ENCODE measurements at regions not wholly inside any gene's neighbourhood (a gene's known extent, or its start where the extent isn't known, plus 50 kb on each side); places are given as distances from the start of the nearest gene placed in this dataset.

DNA sequence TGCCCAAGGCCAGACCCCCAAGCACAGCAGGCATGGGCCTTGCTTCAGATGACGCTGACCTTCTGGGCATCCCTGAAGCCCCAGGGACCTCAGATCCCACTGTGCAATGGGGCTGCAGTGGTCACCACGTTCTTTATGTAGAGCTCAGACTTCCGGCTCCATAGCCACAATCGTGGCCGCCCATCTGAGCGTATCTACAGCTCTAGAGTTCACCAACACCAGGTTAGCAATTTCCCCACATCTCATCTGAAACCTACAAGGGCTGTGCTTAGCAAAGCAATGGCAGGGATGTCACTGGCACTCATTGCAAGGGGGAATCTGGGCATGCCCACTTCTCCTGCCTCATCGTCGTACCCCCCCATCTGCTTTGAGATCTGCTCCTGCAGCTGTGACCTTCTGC lies 384.4 kb upstream of the TSHZ3 start:
- intact Hi-C loops (cut with DNase I): no loop called here
- Histone ChIP-seq H3K27ac (ENCODE audit: low read depth in 2 of 2, low read length in 2 of 2) (no peak overlapping the region), H3K4me3 (ENCODE audit: low read length in 3 of 3) (no peak overlapping the region), H3K36me3 (ENCODE audit: control insufficient read depth in 2 of 3, insufficient read depth in 3 of 3, low read length in 3 of 3) (no peaks in the 10 kb centered on the region), H3K9me3 (ENCODE audit: control insufficient read depth in 2 of 3, insufficient read depth in 1 of 3, low read length in 3 of 3) (no peaks in the 10 kb centered on the region), H3K27me3 (ENCODE audit: control insufficient read depth, insufficient read depth, low read length) (no peaks in the 10 kb centered on the region), H3K4me1 (ENCODE audit: control insufficient read depth in 2 of 3, insufficient read depth in 2 of 3, low read depth in 1 of 3, low read length in 3 of 3) (no peaks in the 10 kb centered on the region), H3K9ac (ENCODE audit: low read length in 3 of 3) (no peak overlapping the region)
- no peak for DNase-seq
- FAIRE-seq: no peak
- TF ChIP-seq, protein P1, sequence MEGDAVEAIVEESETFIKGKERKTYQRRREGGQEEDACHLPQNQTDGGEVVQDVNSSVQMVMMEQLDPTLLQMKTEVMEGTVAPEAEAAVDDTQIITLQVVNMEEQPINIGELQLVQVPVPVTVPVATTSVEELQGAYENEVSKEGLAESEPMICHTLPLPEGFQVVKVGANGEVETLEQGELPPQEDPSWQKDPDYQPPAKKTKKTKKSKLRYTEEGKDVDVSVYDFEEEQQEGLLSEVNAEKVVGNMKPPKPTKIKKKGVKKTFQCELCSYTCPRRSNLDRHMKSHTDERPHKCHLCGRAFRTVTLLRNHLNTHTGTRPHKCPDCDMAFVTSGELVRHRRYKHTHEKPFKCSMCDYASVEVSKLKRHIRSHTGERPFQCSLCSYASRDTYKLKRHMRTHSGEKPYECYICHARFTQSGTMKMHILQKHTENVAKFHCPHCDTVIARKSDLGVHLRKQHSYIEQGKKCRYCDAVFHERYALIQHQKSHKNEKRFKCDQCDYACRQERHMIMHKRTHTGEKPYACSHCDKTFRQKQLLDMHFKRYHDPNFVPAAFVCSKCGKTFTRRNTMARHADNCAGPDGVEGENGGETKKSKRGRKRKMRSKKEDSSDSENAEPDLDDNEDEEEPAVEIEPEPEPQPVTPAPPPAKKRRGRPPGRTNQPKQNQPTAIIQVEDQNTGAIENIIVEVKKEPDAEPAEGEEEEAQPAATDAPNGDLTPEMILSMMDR (IDR thresholded peaks at IDR 0.05; ENCODE audit: borderline replicate concordance, extremely low read depth, insufficient read depth): no peak

DNA sequence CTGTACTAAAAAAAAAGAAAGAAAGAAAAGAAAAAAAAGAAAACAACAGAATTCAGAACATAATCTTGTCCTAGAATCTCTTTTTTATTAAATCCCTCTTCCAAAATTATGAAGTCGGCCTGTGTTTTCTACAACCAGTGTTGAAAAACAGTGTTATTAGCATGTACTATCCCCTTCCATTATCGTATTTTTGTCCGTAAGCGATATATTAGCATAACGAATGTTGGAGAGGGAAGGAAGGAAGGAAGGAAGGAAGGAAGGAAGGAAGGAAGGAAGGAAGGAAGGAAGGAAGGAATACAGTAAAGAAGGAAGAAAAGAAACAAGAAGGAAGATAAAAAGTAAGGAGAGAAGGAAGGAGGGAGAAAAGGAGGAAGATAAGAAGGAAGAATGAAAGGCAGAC lies 393.0 kb upstream of the TSHZ3 start:
- Histone ChIP-seq H3K9ac (ENCODE audit: low read length in 3 of 3) (no peak overlapping the region), H3K27me3 (ENCODE audit: control insufficient read depth, insufficient read depth, low read length) (no peaks in the 10 kb centered on the region), H3K4me3 (ENCODE audit: low read length in 3 of 3) (no peak overlapping the region), H3K36me3 (ENCODE audit: control insufficient read depth in 2 of 3, insufficient read depth in 3 of 3, low read length in 3 of 3) (no peaks in the 10 kb centered on the region), H3K4me1 (ENCODE audit: control insufficient read depth in 2 of 3, insufficient read depth in 2 of 3, low read depth in 1 of 3, low read length in 3 of 3) (no peaks in the 10 kb centered on the region), H3K27ac (ENCODE audit: low read depth in 2 of 2, low read length in 2 of 2) (no peak overlapping the region), H3K9me3 (ENCODE audit: control insufficient read depth in 2 of 3, insufficient read depth in 1 of 3, low read length in 3 of 3) (no peaks in the 10 kb centered on the region)
- TF ChIP-seq, protein P1 (IDR thresholded peaks at IDR 0.05; ENCODE audit: borderline replicate concordance, extremely low read depth, insufficient read depth): no peak
- FAIRE-seq (no peak), DNase-seq (no peak)
- intact Hi-C loops (cut with DNase I): no loop called here

DNA sequence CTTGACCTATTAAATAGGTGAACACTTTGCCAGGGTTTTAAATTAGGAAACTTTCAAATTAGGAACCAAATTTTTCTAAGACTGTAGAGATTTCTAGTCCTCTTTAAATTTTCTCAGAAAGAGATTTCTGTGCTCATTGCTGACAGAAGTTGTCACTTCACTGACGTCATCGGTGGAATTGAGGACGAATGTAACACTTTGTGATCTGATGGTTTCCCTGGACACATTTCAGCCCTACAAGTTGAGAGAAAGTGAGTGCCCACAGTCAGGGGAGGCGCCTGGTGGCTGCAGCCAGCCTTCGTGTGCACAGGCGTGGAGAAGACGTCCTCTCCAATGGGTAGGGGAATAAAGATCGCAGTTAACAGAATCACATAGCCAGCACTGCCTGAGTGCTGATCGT lies 396.5 kb upstream of the TSHZ3 start:
- no peak for FAIRE-seq
- Histone ChIP-seq H3K27ac (ENCODE audit: low read depth in 2 of 2, low read length in 2 of 2) (no peak overlapping the region), H3K9ac (ENCODE audit: low read length in 3 of 3) (no peak overlapping the region), H3K4me1 (ENCODE audit: control insufficient read depth in 2 of 3, insufficient read depth in 2 of 3, low read depth in 1 of 3, low read length in 3 of 3) (no peaks in the 10 kb centered on the region), H3K9me3 (ENCODE audit: control insufficient read depth in 2 of 3, insufficient read depth in 1 of 3, low read length in 3 of 3) (no peaks in the 10 kb centered on the region), H3K4me3 (ENCODE audit: low read length in 3 of 3) (no peak overlapping the region), H3K27me3 (ENCODE audit: control insufficient read depth, insufficient read depth, low read length) (no peaks in the 10 kb centered on the region), H3K36me3 (ENCODE audit: control insufficient read depth in 2 of 3, insufficient read depth in 3 of 3, low read length in 3 of 3) (no peaks in the 10 kb centered on the region)
- DNase-seq: no peak
- TF ChIP-seq, protein P1 (IDR thresholded peaks at IDR 0.05; ENCODE audit: borderline replicate concordance, extremely low read depth, insufficient read depth): no peak
- intact Hi-C loops (cut with DNase I): no loop called here

DNA sequence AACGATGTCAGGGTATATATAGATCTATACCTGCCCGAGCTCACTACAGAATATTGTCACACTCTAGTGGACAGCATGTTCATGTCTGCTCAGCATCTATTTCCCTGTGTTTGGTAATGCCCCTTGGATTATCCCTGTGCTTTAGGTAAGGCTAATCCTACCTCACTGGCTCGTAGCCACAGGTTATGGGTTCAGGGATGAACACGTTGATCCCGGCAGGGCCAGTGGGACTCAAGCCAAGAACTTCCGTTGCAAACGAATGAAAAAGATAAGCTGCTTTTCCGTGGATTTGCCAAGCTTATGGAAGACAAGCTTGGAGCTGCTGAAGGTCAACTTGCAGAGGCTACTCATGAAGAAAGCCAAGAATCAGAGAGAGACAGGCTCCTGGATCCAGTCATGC lies 400.0 kb upstream of the TSHZ3 start:
- intact Hi-C loops (cut with DNase I): no loop called here

More for the DNA sequence above, 400.0 kb upstream of the TSHZ3 start:
- Histone ChIP-seq H3K4me1 (ENCODE audit: control insufficient read depth in 2 of 3, insufficient read depth in 2 of 3, low read depth in 1 of 3, low read length in 3 of 3) (no peaks in the 10 kb centered on the region), H3K9ac (ENCODE audit: low read length in 3 of 3) (no peak overlapping the region), H3K4me3 (ENCODE audit: low read length in 3 of 3) (no peak overlapping the region), H3K27me3 (ENCODE audit: control insufficient read depth, insufficient read depth, low read length) (no peaks in the 10 kb centered on the region), H3K9me3 (ENCODE audit: control insufficient read depth in 2 of 3, insufficient read depth in 1 of 3, low read length in 3 of 3) (no peaks in the 10 kb centered on the region), H3K27ac (ENCODE audit: low read depth in 2 of 2, low read length in 2 of 2) (no peak overlapping the region), H3K36me3 (ENCODE audit: control insufficient read depth in 2 of 3, insufficient read depth in 3 of 3, low read length in 3 of 3) (no peaks in the 10 kb centered on the region)
- TF ChIP-seq, protein P1 (IDR thresholded peaks at IDR 0.05; ENCODE audit: borderline replicate concordance, extremely low read depth, insufficient read depth): no peak
- no peak for DNase-seq
- FAIRE-seq: no peak

All from kidney (tissue), 13 donors.